Neural progenitor cell (in vitro differentiated cells): ENCODE measurements at regions not wholly inside any gene's neighbourhood (a gene's known extent, or its start where the extent isn't known, plus 50 kb on each side); places are given as distances from the start of the nearest gene placed in this dataset.

Experiments
- CTCF ChIP-seq: fragments of 200-600 bp; sonication (generic); IDR thresholded peaks from 2 replicates; pipeline ENCODE4 v1.5.1; 2017; ENCODE audit warnings: antibody characterized with exemption, mild to moderate bottlenecking
- EZH2 ChIP-seq: fragments of 200-600 bp; sonication (generic); IDR thresholded peaks from 2 replicates; pipeline ENCODE4 v1.6.1; 2017; ENCODE audit warnings: antibody characterized with exemption, mild to moderate bottlenecking, moderate library complexity

DNA sequence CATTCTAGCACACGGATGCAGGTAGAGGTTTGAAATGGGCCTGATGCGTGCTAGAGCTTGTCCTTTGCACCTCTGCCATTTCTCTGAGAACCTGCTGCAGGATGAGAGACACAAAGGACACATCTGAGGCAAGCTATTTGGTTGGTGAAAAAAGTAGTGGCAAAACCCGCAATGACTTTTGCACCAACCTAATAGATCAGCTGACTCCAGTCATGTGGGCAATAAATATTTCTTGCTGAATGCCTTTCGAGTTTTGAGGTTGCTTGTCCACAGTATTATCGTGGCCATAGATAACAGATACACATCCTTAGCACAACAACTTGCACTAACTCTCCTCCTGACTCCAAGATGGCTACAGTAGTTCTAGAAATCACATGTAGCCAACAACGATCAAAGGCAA is 57.8 kb upstream of the ZNF423 start:
- TF ChIP-seq CTCF: no peak
- no peak for TF ChIP-seq EZH2
